Fibroblast of pulmonary artery (primary cell): ENCODE measurements at regions not wholly inside any gene's neighbourhood (a gene's known extent, or its start where the extent isn't known, plus 50 kb on each side); places are given as distances from the start of the nearest gene placed in this dataset.

Source experiments
- DNase-seq: peaks from one replicate; pipeline ENCODE4 v3.0.0-alpha.2; 2010; ENCODE audit warnings: low read depth
- H3K4me3 ChIP-seq: replicated peaks from 2 replicates; pipeline ENCODE4 v1.5.1; 2011; ENCODE audit warnings: low read depth, mild to moderate bottlenecking, control low read depth, low read length, moderate library complexity
- CTCF ChIP-seq: IDR thresholded peaks from 2 replicates; pipeline ENCODE4 v1.5.1; 2011; ENCODE audit warnings: mild to moderate bottlenecking, control low read depth, low read length, inconsistent platforms; ENCODE audit errors: missing control alignments

- no peak overlapping the region for H3K4me3 ChIP-seq
- DNase-seq: no peak
- no peak for TF ChIP-seq CTCF
These were observed 661.0 kb downstream of the KCTD16 start for GRCh38 chr5:144831650-144832049.

GRCh38 chr5:144822503-144822902 lies 651.8 kb downstream of the KCTD16 start:
- DNase-seq: no peak
- no peak for TF ChIP-seq CTCF
- no peak overlapping the region for H3K4me3 ChIP-seq

DNA sequence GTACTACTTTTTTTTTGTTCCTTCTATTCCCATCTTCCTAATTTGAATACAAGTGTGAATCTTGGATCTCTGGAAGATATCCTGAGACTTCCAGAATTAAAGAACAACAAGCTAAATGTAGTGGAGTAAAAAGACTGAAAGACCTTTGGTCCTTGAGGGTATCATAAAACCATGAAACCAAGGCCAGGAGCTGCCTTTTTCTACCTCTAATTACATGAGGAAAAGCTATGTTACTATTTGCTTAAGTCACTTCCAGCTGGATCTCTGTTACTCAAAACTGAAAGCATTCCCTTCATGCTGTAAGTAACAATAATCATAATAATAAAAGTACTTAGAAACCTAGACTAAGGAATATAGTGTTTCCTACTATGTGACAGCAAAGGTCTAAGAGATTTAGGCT lies 649.6 kb downstream of the KCTD16 start:
- H3K4me3 ChIP-seq: no peak overlapping the region
- DNase-seq: no peak
- no peak for TF ChIP-seq CTCF

DNA sequence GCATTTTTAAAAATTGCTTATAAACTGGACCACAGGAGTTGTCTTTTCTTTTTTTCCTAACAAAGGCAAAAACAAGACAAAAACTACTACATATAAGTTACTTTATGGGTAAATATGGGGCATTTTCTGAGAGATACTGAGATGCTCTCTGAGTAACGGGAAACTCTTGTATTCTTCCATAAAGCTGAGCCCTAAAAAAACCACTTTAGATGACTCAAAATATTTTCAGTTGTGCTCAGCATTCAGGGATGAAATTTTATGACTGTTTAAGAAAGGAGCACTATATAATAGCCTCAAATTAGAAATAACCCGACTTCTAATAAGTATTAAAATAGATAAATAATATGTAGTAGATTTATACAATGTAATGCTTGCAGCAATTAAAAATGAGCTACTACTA lies 644.5 kb downstream of the KCTD16 start:
- no peak overlapping the region for H3K4me3 ChIP-seq
- no peak for DNase-seq
- no peak for TF ChIP-seq CTCF

DNA sequence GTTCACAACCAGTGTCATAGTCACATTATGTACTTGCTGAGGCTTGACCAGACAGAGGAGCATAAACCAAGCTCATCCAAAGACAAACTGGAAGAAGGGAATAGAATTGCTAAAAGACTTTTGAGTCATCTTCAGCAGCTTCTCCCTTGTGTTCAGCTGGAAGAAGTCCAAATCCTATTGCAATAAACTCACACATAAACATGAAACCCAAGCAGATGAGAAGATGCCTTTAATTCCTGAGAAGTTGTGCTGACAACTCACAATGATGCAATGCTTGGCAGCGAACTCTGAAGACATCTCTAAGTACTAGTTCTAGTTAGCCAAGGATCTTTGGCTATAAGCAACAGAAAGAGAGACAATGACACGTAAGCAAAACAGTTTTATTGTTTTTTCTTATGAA lies 642.1 kb downstream of the KCTD16 start:
- peak; percentile 73 for DNase-seq
- no peak for TF ChIP-seq CTCF
- no peak overlapping the region for H3K4me3 ChIP-seq

DNA sequence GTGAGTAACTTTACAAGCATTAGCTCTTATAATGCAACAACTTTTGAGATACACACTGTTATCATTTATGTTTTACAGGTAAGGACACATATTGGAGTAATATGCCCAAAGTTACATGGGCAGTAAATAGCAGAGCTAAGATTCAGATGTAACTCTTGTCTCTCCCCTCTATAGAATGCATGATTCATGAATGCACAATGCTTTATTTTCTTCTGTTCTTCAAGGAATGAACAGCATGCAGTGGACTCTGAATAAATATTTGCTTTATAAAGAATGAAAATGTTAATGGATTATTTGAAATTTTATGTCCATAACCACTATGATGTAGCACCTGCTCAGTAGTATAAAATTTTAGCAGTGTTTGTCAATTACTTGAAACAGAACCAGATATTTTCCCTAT lies 629.5 kb downstream of the KCTD16 start:
- no peak for TF ChIP-seq CTCF
- no peak for DNase-seq
- no peak overlapping the region for H3K4me3 ChIP-seq

- DNase-seq: no peak
- no peak overlapping the region for H3K4me3 ChIP-seq
- no peak for TF ChIP-seq CTCF
These were observed 627.9 kb downstream of the KCTD16 start for GRCh38 chr5:144798595-144798994.
